ENCODE measurements at regions not wholly inside any gene's neighbourhood (a gene's known extent, or its start where the extent isn't known, plus 50 kb on each side); places are given as distances from the start of the nearest gene placed in this dataset.

- ATAC-seq: peak; percentile 40
- H3K27ac ChIP-seq: peak overlapping the region in 2 of 4 donors; percentile 8 to 26
- no peak for DNase-seq
- intact Hi-C loops (cut with DNase I): no loop called here
- WGBS, 2 donors: 0% methylated on average over 1 of the region's 1 CpG
- H3K36me3 ChIP-seq (replicated peaks in 1 of 2; ENCODE audit: insufficient read depth in 1 of 2, low read depth in 2 of 2): no peaks in the 10 kb centered on the region
- H3K9me3 ChIP-seq: no peaks in the 10 kb centered on the region
- peaks cover 10% of the 10 kb centered on the region for H3K4me1 ChIP-seq
- TF ChIP-seq, protein P1, sequence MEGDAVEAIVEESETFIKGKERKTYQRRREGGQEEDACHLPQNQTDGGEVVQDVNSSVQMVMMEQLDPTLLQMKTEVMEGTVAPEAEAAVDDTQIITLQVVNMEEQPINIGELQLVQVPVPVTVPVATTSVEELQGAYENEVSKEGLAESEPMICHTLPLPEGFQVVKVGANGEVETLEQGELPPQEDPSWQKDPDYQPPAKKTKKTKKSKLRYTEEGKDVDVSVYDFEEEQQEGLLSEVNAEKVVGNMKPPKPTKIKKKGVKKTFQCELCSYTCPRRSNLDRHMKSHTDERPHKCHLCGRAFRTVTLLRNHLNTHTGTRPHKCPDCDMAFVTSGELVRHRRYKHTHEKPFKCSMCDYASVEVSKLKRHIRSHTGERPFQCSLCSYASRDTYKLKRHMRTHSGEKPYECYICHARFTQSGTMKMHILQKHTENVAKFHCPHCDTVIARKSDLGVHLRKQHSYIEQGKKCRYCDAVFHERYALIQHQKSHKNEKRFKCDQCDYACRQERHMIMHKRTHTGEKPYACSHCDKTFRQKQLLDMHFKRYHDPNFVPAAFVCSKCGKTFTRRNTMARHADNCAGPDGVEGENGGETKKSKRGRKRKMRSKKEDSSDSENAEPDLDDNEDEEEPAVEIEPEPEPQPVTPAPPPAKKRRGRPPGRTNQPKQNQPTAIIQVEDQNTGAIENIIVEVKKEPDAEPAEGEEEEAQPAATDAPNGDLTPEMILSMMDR (IDR thresholded peaks at IDR 0.05): no peak
- no peak for TF ChIP-seq POLR2A (IDR thresholded peaks at IDR 0.05)
- no peak overlapping the region for H3K4me3 ChIP-seq
- H3K27me3 ChIP-seq: no peaks in the 10 kb centered on the region
These were observed 905.5 kb upstream of the PCDH20 start for GRCh38 chr13:62321139-62321538.

GRCh38 chr13:62320129-62321108 lies 904.8 kb upstream of the PCDH20 start:
- H3K36me3 ChIP-seq (replicated peaks in 1 of 2; ENCODE audit: insufficient read depth in 1 of 2, low read depth in 2 of 2): no peaks in the 10 kb centered on the region
- H3K4me3 ChIP-seq: no peak overlapping the region
- H3K27me3 ChIP-seq: no peaks in the 10 kb centered on the region
- ATAC-seq: peak; percentile 70
- peak in 1 of 4 donors; percentile 8 for DNase-seq
- intact Hi-C loops (cut with DNase I): no loop called here
- H3K4me1 ChIP-seq: peaks cover 10% of the 10 kb centered on the region
- H3K9me3 ChIP-seq: no peaks in the 10 kb centered on the region
- TF ChIP-seq, protein P1 (IDR thresholded peaks at IDR 0.05): peak; percentile 37 to 76 (median 71)
- TF ChIP-seq POLR2A (IDR thresholded peaks at IDR 0.05): no peak
- 11 to 16% methylated on average over 4 of the region's 4 CpGs for WGBS, 2 donors
- H3K27ac ChIP-seq: peak overlapping the region in 2 of 4 donors; percentile 8 to 26

DNA sequence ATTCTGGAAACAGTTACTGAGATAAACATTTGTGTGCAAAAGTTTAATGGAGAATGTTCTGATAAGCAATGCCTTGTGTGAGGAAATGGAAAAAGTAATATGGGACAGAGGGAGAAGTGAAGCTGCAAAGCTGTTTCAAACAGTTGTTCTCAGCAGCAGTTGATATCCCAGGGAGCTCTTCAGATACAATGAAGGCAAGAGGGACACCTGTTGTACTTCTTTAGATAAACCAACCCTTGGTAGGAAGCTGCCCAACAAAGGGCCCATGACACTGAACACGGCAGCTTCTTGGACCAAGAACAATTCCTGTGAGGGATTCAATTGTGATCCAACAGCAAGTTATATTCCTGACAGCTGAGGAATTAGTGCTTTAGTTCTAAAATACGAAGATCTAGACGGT lies 894.3 kb upstream of the PCDH20 start:
- intact Hi-C loops (cut with DNase I): no loop called here
- WGBS, 2 donors: 67 to 83% methylated on average over 3 of the region's 3 CpGs
- Histone ChIP-seq H3K4me1 (no peaks in the 10 kb centered on the region), H3K36me3 (replicated peaks in 1 of 2; ENCODE audit: insufficient read depth in 1 of 2, low read depth in 2 of 2) (no peaks in the 10 kb centered on the region), H3K4me3 (no peak overlapping the region), H3K27me3 (no peaks in the 10 kb centered on the region), H3K27ac (no peak overlapping the region), H3K9me3 (no peaks in the 10 kb centered on the region)
- no peak for TF ChIP-seq POLR2A (IDR thresholded peaks at IDR 0.05)
- TF ChIP-seq, protein P1 (IDR thresholded peaks at IDR 0.05): no peak
- ATAC-seq (no peak), DNase-seq (no peak)

- no peaks in the 10 kb centered on the region for H3K27me3 ChIP-seq
- TF ChIP-seq, protein P1 (IDR thresholded peaks at IDR 0.05): no peak
- TF ChIP-seq POLR2A (IDR thresholded peaks at IDR 0.05): no peak
- H3K27ac ChIP-seq: no peak overlapping the region
- intact Hi-C loops (cut with DNase I): no loop called here
- DNase-seq (no peak), ATAC-seq (no peak)
- H3K9me3 ChIP-seq: no peaks in the 10 kb centered on the region
- WGBS, 2 donors: 77 to 83% methylated on average over 3 of the region's 3 CpGs
- H3K4me1 ChIP-seq: no peaks in the 10 kb centered on the region
- H3K36me3 ChIP-seq (replicated peaks in 1 of 2; ENCODE audit: insufficient read depth in 1 of 2, low read depth in 2 of 2): no peaks in the 10 kb centered on the region
- H3K4me3 ChIP-seq: no peak overlapping the region
These were observed 890.1 kb upstream of the PCDH20 start for GRCh38 chr13:62305756-62306155.
